ENCODE measurements at regions not wholly inside any gene's neighbourhood (a gene's known extent, or its start where the extent isn't known, plus 50 kb on each side); places are given as distances from the start of the nearest gene placed in this dataset.

GRCh38 chr11:128282053-128282452 is 305.3 kb downstream of the ETS1 start:
- no peaks in the 10 kb centered on the region for H3K27me3 Mint-ChIP-seq (ENCODE audit: unreplicated experiment)
- peaks cover 50% of the 10 kb centered on the region for H3K4me1 Mint-ChIP-seq (ENCODE audit: unreplicated experiment)
- no peak for DNase-seq (ENCODE audit: extremely low spot score, unreplicated experiment)
- TF ChIP-seq CTCF (IDR thresholded peaks at IDR 0.05), result no peak
- no peaks in the 10 kb centered on the region for H3K9me3 Mint-ChIP-seq (ENCODE audit: unreplicated experiment)
- H3K27ac Mint-ChIP-seq (ENCODE audit: unreplicated experiment), result no peak overlapping the region
- no peaks in the 10 kb centered on the region for H3K36me3 Mint-ChIP-seq (ENCODE audit: unreplicated experiment)
- H3K4me3 Mint-ChIP-seq (ENCODE audit: unreplicated experiment), result no peak overlapping the region

- TF ChIP-seq CTCF (IDR thresholded peaks at IDR 0.05), result no peak
- H3K27me3 Mint-ChIP-seq (ENCODE audit: unreplicated experiment), result no peaks in the 10 kb centered on the region
- peaks cover 5% of the 10 kb centered on the region for H3K9me3 Mint-ChIP-seq (ENCODE audit: unreplicated experiment)
- H3K27ac Mint-ChIP-seq (ENCODE audit: unreplicated experiment), result peak overlapping the region; percentile 60
- no peak overlapping the region for H3K4me3 Mint-ChIP-seq (ENCODE audit: unreplicated experiment)
- peaks cover 34% of the 10 kb centered on the region for H3K4me1 Mint-ChIP-seq (ENCODE audit: unreplicated experiment)
- DNase-seq (ENCODE audit: extremely low spot score, unreplicated experiment), result no peak
- peaks cover 2% of the 10 kb centered on the region for H3K36me3 Mint-ChIP-seq (ENCODE audit: unreplicated experiment)
Measured at GRCh38 chr11:128279866-128280265, 307.5 kb downstream of the ETS1 start.

- Mint-ChIP-seq H3K4me3 (ENCODE audit: unreplicated experiment) (no peak overlapping the region), H3K27me3 (ENCODE audit: unreplicated experiment) (no peaks in the 10 kb centered on the region), H3K9me3 (ENCODE audit: unreplicated experiment) (peaks cover 14% of the 10 kb centered on the region), H3K36me3 (ENCODE audit: unreplicated experiment) (peaks cover 5% of the 10 kb centered on the region), H3K4me1 (ENCODE audit: unreplicated experiment) (peaks cover 49% of the 10 kb centered on the region), H3K27ac (ENCODE audit: unreplicated experiment) (no peak overlapping the region)
- no peak for DNase-seq (ENCODE audit: extremely low spot score, unreplicated experiment)
- TF ChIP-seq CTCF (IDR thresholded peaks at IDR 0.05), result no peak
Measured at GRCh38 chr11:128273736-128274135, 313.6 kb downstream of the ETS1 start.

GRCh38 chr11:128271401-128271800 is 316.0 kb downstream of the ETS1 start:
- TF ChIP-seq CTCF (IDR thresholded peaks at IDR 0.05), result no peak
- H3K4me1 Mint-ChIP-seq (ENCODE audit: unreplicated experiment), result peaks cover 38% of the 10 kb centered on the region
- peaks cover 9% of the 10 kb centered on the region for H3K9me3 Mint-ChIP-seq (ENCODE audit: unreplicated experiment)
- no peak for DNase-seq (ENCODE audit: extremely low spot score, unreplicated experiment)
- H3K36me3 Mint-ChIP-seq (ENCODE audit: unreplicated experiment), result peaks cover 3% of the 10 kb centered on the region
- peak overlapping the region; percentile 4 for H3K4me3 Mint-ChIP-seq (ENCODE audit: unreplicated experiment)
- no peaks in the 10 kb centered on the region for H3K27me3 Mint-ChIP-seq (ENCODE audit: unreplicated experiment)
- peak overlapping the region; percentile 86 for H3K27ac Mint-ChIP-seq (ENCODE audit: unreplicated experiment)

- Mint-ChIP-seq H3K9me3 (ENCODE audit: unreplicated experiment) (peaks cover 9% of the 10 kb centered on the region), H3K4me3 (ENCODE audit: unreplicated experiment) (no peak overlapping the region), H3K27ac (ENCODE audit: unreplicated experiment) (peak overlapping the region; percentile 62), H3K4me1 (ENCODE audit: unreplicated experiment) (peaks cover 38% of the 10 kb centered on the region), H3K36me3 (ENCODE audit: unreplicated experiment) (peaks cover 3% of the 10 kb centered on the region), H3K27me3 (ENCODE audit: unreplicated experiment) (no peaks in the 10 kb centered on the region)
- no peak for DNase-seq (ENCODE audit: extremely low spot score, unreplicated experiment)
- TF ChIP-seq CTCF (IDR thresholded peaks at IDR 0.05), result no peak
Measured at GRCh38 chr11:128269466-128269865, 317.9 kb downstream of the ETS1 start.

Measured in osteocyte (in vitro differentiated cells).